ENCODE measurements at regions not wholly inside any gene's neighbourhood (a gene's known extent, or its start where the extent isn't known, plus 50 kb on each side); places are given as distances from the start of the nearest gene placed in this dataset.

- TF ChIP-seq CTCF (IDR thresholded peaks at IDR 0.05) = no peak
- TF ChIP-seq POLR2AphosphoS5 (IDR thresholded peaks at IDR 0.05) = no peak
Measured at GRCh38 chr9:99401680-99402504, 179.8 kb downstream of the SEC61B start.
